ENCODE measurements at regions not wholly inside any gene's neighbourhood (a gene's known extent, or its start where the extent isn't known, plus 50 kb on each side); places are given as distances from the start of the nearest gene placed in this dataset.

DNA sequence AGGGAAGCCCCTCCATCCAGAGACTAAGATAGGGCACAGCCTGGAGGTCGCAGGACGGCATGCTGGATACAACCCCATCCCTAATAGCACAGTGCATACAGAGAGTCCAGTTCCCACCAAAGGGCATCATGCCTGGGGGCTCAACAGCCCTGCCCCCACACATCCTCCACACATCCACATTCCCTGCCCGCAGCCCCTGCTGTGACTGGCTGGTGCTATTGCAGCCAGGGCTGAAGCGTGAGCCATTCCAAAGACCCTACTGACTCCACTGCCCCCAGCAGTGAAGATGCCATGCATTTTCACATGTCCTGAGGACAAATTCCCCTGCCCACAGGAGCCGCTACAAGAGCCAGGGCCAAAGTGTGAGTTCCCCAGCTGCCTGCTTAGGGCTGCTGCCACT is 641.6 kb downstream of the METTL4 start:
- H3K4me3 ChIP-seq (ENCODE audit: low read length), result no peak overlapping the region
- no peak for DNase-seq (ENCODE audit: low read depth)
- TF ChIP-seq, protein P1, sequence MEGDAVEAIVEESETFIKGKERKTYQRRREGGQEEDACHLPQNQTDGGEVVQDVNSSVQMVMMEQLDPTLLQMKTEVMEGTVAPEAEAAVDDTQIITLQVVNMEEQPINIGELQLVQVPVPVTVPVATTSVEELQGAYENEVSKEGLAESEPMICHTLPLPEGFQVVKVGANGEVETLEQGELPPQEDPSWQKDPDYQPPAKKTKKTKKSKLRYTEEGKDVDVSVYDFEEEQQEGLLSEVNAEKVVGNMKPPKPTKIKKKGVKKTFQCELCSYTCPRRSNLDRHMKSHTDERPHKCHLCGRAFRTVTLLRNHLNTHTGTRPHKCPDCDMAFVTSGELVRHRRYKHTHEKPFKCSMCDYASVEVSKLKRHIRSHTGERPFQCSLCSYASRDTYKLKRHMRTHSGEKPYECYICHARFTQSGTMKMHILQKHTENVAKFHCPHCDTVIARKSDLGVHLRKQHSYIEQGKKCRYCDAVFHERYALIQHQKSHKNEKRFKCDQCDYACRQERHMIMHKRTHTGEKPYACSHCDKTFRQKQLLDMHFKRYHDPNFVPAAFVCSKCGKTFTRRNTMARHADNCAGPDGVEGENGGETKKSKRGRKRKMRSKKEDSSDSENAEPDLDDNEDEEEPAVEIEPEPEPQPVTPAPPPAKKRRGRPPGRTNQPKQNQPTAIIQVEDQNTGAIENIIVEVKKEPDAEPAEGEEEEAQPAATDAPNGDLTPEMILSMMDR (conservative IDR thresholded peaks at IDR 0.05; ENCODE audit: low read length), result no peak

DNA sequence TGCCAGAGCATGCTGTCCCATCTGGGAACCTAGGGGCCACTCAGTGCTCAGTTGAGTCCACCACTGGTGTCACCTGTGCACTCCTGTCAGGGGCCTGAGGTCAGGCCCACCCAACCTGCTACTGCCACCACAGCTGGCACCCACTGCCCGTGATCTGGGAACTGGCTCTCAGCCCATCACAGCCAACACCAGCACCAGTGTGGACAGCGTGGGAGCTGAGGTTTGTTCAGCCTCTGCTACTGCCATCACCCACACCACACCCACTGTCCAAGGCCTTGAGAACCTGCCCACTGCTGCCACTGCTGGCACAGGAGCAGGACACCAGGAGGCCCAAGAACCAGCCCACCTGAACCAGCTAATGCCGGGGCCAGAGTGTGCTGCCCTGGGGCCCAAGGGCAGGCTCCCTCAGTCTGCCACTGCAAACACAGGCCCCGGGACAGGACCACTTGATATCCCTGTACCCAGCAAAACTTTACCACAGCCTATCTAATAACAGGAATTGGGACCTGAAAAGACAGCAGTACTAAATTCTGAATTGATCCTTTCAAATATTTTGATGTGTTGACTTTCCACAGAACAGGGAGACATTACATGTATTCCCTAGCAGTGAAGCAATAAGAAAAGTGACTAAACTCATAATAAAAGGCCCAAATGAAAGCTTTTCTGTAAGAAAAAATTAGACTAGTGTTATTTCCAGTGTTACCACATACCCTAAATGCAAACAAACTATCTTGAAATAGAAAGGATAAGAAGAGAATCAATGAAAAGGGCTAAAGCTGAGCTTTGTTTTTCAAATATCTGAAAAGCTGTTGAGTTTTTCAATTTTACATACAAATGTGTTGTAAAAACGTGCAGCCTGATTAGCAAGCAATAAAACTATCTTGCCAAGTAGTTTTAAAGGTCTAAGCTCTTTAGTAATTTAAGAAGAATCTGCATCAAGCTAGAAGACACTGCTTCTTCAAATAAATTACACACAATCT is 640.7 kb downstream of the METTL4 start:
- TF ChIP-seq, protein P1 (conservative IDR thresholded peaks at IDR 0.05; ENCODE audit: low read length), result no peak
- no peak for DNase-seq (ENCODE audit: low read depth)
- no peak overlapping the region for H3K4me3 ChIP-seq (ENCODE audit: low read length)

DNA sequence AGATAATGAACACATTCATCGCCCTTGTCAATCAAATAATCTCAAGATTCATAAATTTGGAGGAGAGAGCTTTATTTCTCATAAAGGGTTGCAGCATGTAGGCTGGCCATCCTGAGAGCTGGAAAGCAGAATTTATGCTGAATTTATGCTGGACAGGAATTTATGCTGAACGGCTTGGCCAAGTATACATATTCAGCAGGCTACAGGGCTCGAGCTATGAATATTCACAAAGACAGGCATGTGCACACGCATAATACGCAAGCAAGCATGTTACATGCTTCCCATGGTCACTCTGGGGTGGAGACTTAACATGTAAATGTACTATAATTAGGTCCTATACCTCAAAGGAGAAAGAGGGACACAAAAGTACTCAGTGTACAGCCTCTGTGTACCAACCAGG is 618.8 kb downstream of the METTL4 start:
- no peak overlapping the region for H3K4me3 ChIP-seq (ENCODE audit: low read length)
- DNase-seq (ENCODE audit: low read depth), result no peak
- TF ChIP-seq, protein P1 (conservative IDR thresholded peaks at IDR 0.05; ENCODE audit: low read length), result no peak

DNA sequence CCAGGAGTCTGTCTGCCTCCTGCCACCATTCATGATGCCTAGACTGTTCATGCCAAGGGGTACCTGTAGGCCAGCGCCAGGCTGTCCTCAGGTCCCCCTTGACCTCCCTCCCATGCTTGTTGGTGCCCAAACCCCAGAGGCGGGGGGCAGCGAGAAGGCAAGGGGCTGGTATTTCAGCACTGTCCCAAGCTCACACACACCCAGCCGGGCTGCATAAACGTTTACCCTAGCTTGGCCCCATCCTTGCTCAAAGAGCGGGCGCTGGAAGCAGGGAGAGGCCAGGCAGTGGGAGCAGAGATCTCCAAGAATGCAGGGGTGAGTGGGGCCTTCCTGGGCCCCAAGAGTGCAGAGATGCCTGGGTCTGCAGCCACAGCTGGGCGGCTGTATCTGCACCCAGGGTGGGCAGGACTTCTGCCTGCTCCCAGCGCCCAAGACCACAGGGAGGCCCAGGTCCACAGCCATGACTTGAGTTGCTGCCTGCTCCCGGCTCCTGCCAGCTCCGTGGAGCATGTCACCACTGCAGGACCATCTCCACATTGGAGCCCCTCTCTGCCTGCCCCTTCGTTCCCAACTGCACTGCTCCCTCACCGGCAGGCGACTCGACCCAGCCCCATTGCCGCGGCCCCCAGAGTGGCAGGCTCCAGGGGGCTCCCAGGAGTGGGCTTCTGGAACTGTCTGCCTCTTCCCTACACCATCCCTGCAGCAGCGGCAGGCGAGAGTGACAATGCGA is 616.6 kb downstream of the METTL4 start:
- DNase-seq (ENCODE audit: low read depth), result no peak
- TF ChIP-seq, protein P1 (conservative IDR thresholded peaks at IDR 0.05; ENCODE audit: low read length), result no peak
- H3K4me3 ChIP-seq (ENCODE audit: low read length), result no peak overlapping the region

DNA sequence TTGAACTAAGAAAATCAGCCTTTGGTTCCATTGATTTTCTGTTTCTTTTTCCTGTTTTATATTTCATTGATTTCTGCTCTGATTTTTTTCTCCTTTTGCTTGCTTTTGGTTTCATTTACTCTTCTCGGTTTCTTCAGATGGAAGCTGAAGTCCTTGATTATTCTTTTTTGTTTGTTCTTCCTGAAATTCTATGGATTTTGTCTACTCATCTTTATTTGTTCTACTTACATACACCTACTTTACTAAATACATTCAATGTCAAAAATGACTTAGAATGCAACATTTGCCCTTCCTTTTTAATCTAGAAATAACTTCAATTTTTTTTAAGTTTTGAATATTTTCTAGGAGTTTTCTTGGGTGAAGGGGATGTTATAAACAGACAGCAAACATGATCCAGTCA is 612.5 kb downstream of the METTL4 start:
- TF ChIP-seq, protein P1 (conservative IDR thresholded peaks at IDR 0.05; ENCODE audit: low read length), result no peak
- H3K4me3 ChIP-seq (ENCODE audit: low read length), result no peak overlapping the region
- DNase-seq (ENCODE audit: low read depth), result no peak

DNA sequence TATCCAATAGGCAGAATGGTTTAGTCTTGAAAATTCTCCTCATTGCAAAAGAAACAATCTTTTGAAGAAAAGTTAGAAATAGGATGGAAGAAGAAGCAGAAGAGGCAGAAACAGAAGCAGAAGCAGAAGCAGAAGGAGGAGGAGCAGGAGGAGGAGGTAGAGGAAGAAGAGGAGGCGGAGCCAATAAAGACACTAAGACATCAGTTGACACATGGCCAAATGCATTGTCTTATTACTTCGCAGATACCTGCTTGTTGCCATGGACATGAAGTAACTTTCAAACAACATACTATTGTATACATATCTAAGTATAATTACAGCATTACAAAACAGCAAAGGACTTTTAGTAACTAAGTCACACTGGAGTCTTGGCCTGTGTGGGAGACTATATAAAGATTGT is 606.3 kb downstream of the METTL4 start:
- TF ChIP-seq, protein P1 (conservative IDR thresholded peaks at IDR 0.05; ENCODE audit: low read length), result no peak
- DNase-seq (ENCODE audit: low read depth), result no peak

More for the DNA sequence above, 606.3 kb downstream of the METTL4 start:
- no peak overlapping the region for H3K4me3 ChIP-seq (ENCODE audit: low read length)

Data from AG10803 (cell line).